ENCODE measurements at regions not wholly inside any gene's neighbourhood (a gene's known extent, or its start where the extent isn't known, plus 50 kb on each side); places are given as distances from the start of the nearest gene placed in this dataset.

GRCh38 chr14:34177466-34177865, 226.6 kb upstream of the EGLN3 start:
- no peak for TF ChIP-seq CTCF (IDR thresholded peaks at IDR 0.05; ENCODE audit: extremely low read depth, low read depth, low read length)
- Histone ChIP-seq H3K4me2 (ENCODE audit: insufficient read depth, low read length) (no peak overlapping the region), H2AFZ (ENCODE audit: low read length) (no peak overlapping the region), H3K9me3 (ENCODE audit: low read depth, low read length) (no peaks in the 10 kb centered on the region), H3K27me3 (ENCODE audit: insufficient read depth, low read length) (no peaks in the 10 kb centered on the region), H3K27ac (ENCODE audit: low read depth, low read length) (no peak overlapping the region), H3K4me3 (ENCODE audit: insufficient read depth, low read length) (no peak overlapping the region), H3K36me3 (ENCODE audit: insufficient read depth, low read length) (no peaks in the 10 kb centered on the region), H3K79me2 (ENCODE audit: insufficient read depth, low read length) (no peaks in the 10 kb centered on the region), H4K20me1 (ENCODE audit: insufficient read depth, low read length) (no peaks in the 10 kb centered on the region), H3K4me1 (ENCODE audit: insufficient read depth, low read length) (no peaks in the 10 kb centered on the region)
- DNase-seq (ENCODE audit: insufficient read length, low spot score, missing footprints): no peak

- no peak overlapping the region for H3K4me3 ChIP-seq (ENCODE audit: insufficient read depth, low read length)
- no peaks in the 10 kb centered on the region for H3K4me1 ChIP-seq (ENCODE audit: insufficient read depth, low read length)
- no peak overlapping the region for H3K4me2 ChIP-seq (ENCODE audit: insufficient read depth, low read length)
- H2AFZ ChIP-seq (ENCODE audit: low read length): no peak overlapping the region
- TF ChIP-seq CTCF (IDR thresholded peaks at IDR 0.05; ENCODE audit: extremely low read depth, low read depth, low read length): no peak
- H3K36me3 ChIP-seq (ENCODE audit: insufficient read depth, low read length): no peaks in the 10 kb centered on the region
- no peaks in the 10 kb centered on the region for H3K27me3 ChIP-seq (ENCODE audit: insufficient read depth, low read length)
- DNase-seq (ENCODE audit: insufficient read length, low spot score, missing footprints): no peak
- no peaks in the 10 kb centered on the region for H3K9me3 ChIP-seq (ENCODE audit: low read depth, low read length)
- H3K79me2 ChIP-seq (ENCODE audit: insufficient read depth, low read length): no peaks in the 10 kb centered on the region
- H4K20me1 ChIP-seq (ENCODE audit: insufficient read depth, low read length): no peaks in the 10 kb centered on the region
- no peak overlapping the region for H3K27ac ChIP-seq (ENCODE audit: low read depth, low read length)
Observed at GRCh38 chr14:34175574-34175973, 224.7 kb upstream of the EGLN3 start.

- Histone ChIP-seq H3K36me3 (ENCODE audit: insufficient read depth, low read length) (no peaks in the 10 kb centered on the region), H2AFZ (ENCODE audit: low read length) (no peak overlapping the region), H3K27ac (ENCODE audit: low read depth, low read length) (no peak overlapping the region), H3K4me2 (ENCODE audit: insufficient read depth, low read length) (no peak overlapping the region), H3K27me3 (ENCODE audit: insufficient read depth, low read length) (no peaks in the 10 kb centered on the region), H4K20me1 (ENCODE audit: insufficient read depth, low read length) (no peaks in the 10 kb centered on the region), H3K79me2 (ENCODE audit: insufficient read depth, low read length) (no peaks in the 10 kb centered on the region), H3K4me3 (ENCODE audit: insufficient read depth, low read length) (no peak overlapping the region), H3K9me3 (ENCODE audit: low read depth, low read length) (no peaks in the 10 kb centered on the region), H3K4me1 (ENCODE audit: insufficient read depth, low read length) (no peaks in the 10 kb centered on the region)
- DNase-seq (ENCODE audit: insufficient read length, low spot score, missing footprints): no peak
- TF ChIP-seq CTCF (IDR thresholded peaks at IDR 0.05; ENCODE audit: extremely low read depth, low read depth, low read length): no peak
Observed at GRCh38 chr14:34174973-34175372, 224.1 kb upstream of the EGLN3 start.

GRCh38 chr14:34173916-34174315, 223.0 kb upstream of the EGLN3 start:
- no peaks in the 10 kb centered on the region for H3K79me2 ChIP-seq (ENCODE audit: insufficient read depth, low read length)
- H2AFZ ChIP-seq (ENCODE audit: low read length): no peak overlapping the region
- H3K4me1 ChIP-seq (ENCODE audit: insufficient read depth, low read length): no peaks in the 10 kb centered on the region
- no peak overlapping the region for H3K4me2 ChIP-seq (ENCODE audit: insufficient read depth, low read length)
- no peaks in the 10 kb centered on the region for H3K9me3 ChIP-seq (ENCODE audit: low read depth, low read length)
- H3K27me3 ChIP-seq (ENCODE audit: insufficient read depth, low read length): no peaks in the 10 kb centered on the region
- no peaks in the 10 kb centered on the region for H4K20me1 ChIP-seq (ENCODE audit: insufficient read depth, low read length)
- no peak overlapping the region for H3K4me3 ChIP-seq (ENCODE audit: insufficient read depth, low read length)
- no peak for DNase-seq (ENCODE audit: insufficient read length, low spot score, missing footprints)
- no peak overlapping the region for H3K27ac ChIP-seq (ENCODE audit: low read depth, low read length)
- H3K36me3 ChIP-seq (ENCODE audit: insufficient read depth, low read length): no peaks in the 10 kb centered on the region
- no peak for TF ChIP-seq CTCF (IDR thresholded peaks at IDR 0.05; ENCODE audit: extremely low read depth, low read depth, low read length)

Measured in osteoblast (primary cell).